Astrocyte (in vitro differentiated cells and primary cell): ENCODE measurements at regions not wholly inside any gene's neighbourhood (a gene's known extent, or its start where the extent isn't known, plus 50 kb on each side); places are given as distances from the start of the nearest gene placed in this dataset.

Source experiments
- EZH2 ChIP-seq: IDR thresholded peaks from 2 replicates; pipeline ENCODE4 v1.6.1; 2012; ENCODE audit warnings: mild to moderate bottlenecking, low read length, inconsistent platforms; ENCODE audit not compliant: insufficient read depth
- TF ChIP-seq, protein P1 (sequence below): IDR thresholded peaks from 2 replicates; pipeline ENCODE4 v1.5.1; 2011; ENCODE audit warnings: low read depth, mild to moderate bottlenecking, inconsistent platforms, low read length, moderate library complexity; ENCODE audit not compliant: insufficient read depth

DNA sequence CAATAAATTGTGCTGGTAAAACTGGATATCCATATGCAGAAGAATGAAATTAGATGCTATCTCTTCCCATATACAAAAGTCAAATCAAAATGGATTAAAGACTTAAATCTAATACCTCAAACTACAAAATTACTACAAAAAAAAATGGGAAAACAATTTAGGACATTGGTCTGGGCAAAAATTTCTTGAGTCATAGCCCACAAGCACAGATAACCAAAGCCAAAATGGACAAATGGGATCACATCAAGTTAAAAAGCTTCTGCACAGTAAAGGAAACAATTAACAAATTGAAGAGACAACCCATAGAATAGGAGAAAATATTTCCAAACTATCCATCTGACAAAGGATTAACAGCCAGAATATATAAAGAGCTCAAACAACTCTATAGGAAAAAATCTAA lies 264.6 kb downstream of the NUAK1 start:
- TF ChIP-seq, protein P1, sequence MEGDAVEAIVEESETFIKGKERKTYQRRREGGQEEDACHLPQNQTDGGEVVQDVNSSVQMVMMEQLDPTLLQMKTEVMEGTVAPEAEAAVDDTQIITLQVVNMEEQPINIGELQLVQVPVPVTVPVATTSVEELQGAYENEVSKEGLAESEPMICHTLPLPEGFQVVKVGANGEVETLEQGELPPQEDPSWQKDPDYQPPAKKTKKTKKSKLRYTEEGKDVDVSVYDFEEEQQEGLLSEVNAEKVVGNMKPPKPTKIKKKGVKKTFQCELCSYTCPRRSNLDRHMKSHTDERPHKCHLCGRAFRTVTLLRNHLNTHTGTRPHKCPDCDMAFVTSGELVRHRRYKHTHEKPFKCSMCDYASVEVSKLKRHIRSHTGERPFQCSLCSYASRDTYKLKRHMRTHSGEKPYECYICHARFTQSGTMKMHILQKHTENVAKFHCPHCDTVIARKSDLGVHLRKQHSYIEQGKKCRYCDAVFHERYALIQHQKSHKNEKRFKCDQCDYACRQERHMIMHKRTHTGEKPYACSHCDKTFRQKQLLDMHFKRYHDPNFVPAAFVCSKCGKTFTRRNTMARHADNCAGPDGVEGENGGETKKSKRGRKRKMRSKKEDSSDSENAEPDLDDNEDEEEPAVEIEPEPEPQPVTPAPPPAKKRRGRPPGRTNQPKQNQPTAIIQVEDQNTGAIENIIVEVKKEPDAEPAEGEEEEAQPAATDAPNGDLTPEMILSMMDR, result no peak
- no peak for TF ChIP-seq EZH2
